ENCODE measurements at regions not wholly inside any gene's neighbourhood (a gene's known extent, or its start where the extent isn't known, plus 50 kb on each side); places are given as distances from the start of the nearest gene placed in this dataset.

DNA sequence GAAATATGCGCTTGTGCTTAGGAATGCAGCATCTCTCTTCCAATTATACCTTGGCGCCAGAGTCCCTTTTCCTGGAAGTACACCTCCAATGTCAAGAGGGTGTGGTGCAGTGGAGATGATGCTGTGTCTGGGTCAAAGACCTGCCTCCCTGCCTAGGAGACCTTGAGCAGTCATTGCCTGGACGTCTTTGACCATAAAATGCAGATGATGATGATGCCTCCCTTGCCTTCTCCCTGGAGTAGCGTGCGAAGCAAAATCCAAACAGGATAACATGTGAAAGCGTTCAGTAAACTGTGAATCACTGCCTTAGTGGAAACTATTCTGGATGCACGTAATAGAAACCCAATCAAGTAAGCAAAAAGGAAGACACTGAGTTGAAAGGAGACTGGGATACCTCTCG lies 97.4 kb upstream of the ARMC2 start:
- DNase-seq = peak in 1 of 7 donors; percentile 18
- TF ChIP-seq POLR2A (IDR thresholded peaks at IDR 0.05) = no peak
- TF ChIP-seq, protein P1, sequence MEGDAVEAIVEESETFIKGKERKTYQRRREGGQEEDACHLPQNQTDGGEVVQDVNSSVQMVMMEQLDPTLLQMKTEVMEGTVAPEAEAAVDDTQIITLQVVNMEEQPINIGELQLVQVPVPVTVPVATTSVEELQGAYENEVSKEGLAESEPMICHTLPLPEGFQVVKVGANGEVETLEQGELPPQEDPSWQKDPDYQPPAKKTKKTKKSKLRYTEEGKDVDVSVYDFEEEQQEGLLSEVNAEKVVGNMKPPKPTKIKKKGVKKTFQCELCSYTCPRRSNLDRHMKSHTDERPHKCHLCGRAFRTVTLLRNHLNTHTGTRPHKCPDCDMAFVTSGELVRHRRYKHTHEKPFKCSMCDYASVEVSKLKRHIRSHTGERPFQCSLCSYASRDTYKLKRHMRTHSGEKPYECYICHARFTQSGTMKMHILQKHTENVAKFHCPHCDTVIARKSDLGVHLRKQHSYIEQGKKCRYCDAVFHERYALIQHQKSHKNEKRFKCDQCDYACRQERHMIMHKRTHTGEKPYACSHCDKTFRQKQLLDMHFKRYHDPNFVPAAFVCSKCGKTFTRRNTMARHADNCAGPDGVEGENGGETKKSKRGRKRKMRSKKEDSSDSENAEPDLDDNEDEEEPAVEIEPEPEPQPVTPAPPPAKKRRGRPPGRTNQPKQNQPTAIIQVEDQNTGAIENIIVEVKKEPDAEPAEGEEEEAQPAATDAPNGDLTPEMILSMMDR (IDR thresholded peaks at IDR 0.05) = no peak
- peaks cover 6% of the 10 kb centered on the region for H3K27me3 ChIP-seq
- H3K4me1 ChIP-seq (replicated peaks in 1 of 2) = peaks cover 0 to 12% of the 10 kb centered on the region in 2 donors
- no peak overlapping the region for H3K27ac ChIP-seq
- no peak overlapping the region for H3K4me3 ChIP-seq
- H3K36me3 ChIP-seq (replicated peaks in 1 of 2) = no peaks in the 10 kb centered on the region
- H3K9me3 ChIP-seq (replicated peaks in 1 of 3) = no peaks in the 10 kb centered on the region
- 82 to 89% (median 87%) methylated on average over 8 of the region's 8 CpGs for WGBS, 4 donors
- intact Hi-C loops (cut with DNase I) = no loop called here

DNA sequence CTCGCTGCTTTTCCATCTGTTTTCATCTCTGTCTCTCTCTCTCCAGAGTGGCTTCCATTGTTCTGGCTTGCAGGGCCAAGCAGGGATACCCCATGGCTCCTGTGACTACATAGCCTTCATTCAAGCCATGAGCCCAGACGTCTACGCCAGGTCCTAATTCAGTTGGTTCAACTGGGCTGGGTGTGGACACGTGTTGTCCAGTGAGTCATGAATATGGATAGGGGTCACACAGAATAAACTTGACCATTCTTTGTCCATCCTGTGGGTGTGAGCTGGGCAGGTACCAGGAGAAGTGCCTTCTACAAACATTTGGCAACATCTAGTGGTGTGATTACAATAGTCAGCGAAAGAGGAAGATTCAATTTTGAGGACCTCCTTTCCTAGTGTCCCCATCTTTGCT lies 96.9 kb upstream of the ARMC2 start:
- Histone ChIP-seq H3K27me3 (peaks cover 6% of the 10 kb centered on the region), H3K9me3 (replicated peaks in 1 of 3) (no peaks in the 10 kb centered on the region), H3K36me3 (replicated peaks in 1 of 2) (no peaks in the 10 kb centered on the region), H3K27ac (no peak overlapping the region), H3K4me3 (no peak overlapping the region), H3K4me1 (replicated peaks in 1 of 2) (peaks cover 0 to 12% of the 10 kb centered on the region in 2 donors)
- TF ChIP-seq POLR2A (IDR thresholded peaks at IDR 0.05) = no peak
- TF ChIP-seq, protein P1 (IDR thresholded peaks at IDR 0.05) = no peak
- DNase-seq = peak in 1 of 7 donors; percentile 30
- intact Hi-C loops (cut with DNase I) = no loop called here
- 91 to 94% (median 91%) methylated on average over 5 of the region's 5 CpGs for WGBS, 4 donors

DNA sequence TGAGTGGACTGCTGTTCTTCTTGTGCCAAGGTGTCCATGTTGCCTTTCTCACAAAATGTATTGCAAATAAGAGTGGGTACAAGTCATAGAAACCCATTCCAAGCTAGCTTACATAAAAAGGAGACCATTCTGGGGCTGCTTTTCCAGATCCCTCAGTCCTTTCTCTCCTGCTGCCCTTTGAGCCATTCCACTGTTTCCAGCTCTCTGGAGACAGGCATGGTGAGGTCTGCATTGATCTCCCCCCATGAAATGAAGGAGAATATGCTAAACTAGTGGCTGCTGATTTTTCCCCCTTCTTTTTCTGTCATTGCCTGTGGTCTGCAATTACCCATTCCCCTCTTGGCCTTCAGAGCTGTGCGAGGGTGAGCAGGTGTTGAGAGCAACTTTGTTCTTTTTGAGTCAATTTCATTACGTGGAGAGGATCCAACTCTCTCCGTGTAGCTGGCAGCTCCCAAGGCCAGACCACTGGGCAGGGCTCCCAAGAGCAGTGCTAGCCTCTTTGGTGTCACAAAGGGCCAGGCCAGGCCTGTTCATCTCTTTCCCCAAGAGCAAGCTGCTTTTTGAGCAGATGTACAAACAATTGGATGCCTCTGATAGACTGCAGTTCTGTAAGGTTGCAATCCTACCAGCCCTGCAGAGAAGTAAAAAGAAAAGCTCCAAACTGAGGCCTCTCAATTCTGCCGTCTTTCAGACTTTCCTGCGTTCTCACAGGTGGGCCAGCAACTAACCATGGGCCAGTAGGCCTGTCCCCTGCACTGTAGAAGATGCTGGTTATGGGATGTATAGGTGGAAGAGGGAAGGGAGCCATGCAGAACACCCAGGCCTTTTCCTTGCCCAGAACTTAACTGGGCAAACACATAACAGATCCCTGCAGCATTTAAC lies 96.1 kb upstream of the ARMC2 start:
- no peak overlapping the region for H3K4me3 ChIP-seq
- H3K36me3 ChIP-seq (replicated peaks in 1 of 2) = no peaks in the 10 kb centered on the region
- TF ChIP-seq POLR2A (IDR thresholded peaks at IDR 0.05) = no peak
- TF ChIP-seq, protein P1 (IDR thresholded peaks at IDR 0.05) = no peak
- DNase-seq = peak; percentile 60 to 87 (median 85)
- intact Hi-C loops (cut with DNase I) = no loop called here
- no peak overlapping the region for H3K27ac ChIP-seq
- 52 to 58% (median 53%) methylated on average over 5 of the region's 5 CpGs for WGBS, 4 donors
- H3K27me3 ChIP-seq = peaks cover 10% of the 10 kb centered on the region
- no peaks in the 10 kb centered on the region for H3K9me3 ChIP-seq (replicated peaks in 1 of 3)
- peaks cover 0 to 12% of the 10 kb centered on the region in 2 donors for H3K4me1 ChIP-seq (replicated peaks in 1 of 2)

DNA sequence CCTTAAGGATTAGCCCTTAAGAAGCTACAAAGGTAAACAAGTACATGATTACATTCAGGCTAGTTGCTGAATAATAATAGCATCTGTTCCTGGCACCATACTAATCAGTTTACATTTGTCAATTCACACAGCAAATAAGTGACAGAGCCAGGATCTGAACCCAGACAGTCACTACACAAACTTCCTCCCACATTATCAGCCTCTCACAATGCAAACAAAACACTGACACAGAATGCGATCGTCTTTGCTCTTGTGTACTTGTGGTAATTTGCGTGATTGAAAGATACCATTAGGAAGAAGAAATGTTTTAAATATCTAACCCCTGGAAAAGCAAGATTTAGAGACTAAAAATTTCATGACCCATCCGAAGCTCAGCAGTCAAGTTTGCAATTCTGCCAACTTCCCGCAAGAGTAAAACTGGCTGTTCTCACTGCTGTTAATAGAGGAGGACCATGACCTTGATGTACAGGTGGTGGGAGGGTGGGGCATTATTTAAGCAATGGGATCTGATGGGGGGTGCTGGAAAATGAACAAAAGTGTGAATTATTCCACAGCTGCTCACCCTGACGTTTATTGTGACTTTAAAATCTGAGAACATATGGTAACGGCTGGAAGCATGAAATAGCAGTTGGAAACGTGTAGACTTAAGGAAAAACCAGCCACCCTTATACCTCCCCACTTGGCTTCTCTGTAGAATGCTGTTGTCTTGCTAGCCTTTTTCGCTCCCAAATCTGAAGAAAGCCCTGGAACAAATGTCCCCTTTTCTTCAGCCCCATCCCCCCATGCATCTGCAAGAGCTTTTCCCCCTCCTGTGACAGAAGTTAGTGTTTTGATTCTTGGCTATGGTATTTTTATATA lies 95.3 kb upstream of the ARMC2 start:
- Histone ChIP-seq H3K36me3 (replicated peaks in 1 of 2) (no peaks in the 10 kb centered on the region), H3K4me1 (replicated peaks in 1 of 2) (peaks cover 0 to 12% of the 10 kb centered on the region in 2 donors), H3K27me3 (peaks cover 11% of the 10 kb centered on the region), H3K4me3 (no peak overlapping the region), H3K27ac (no peak overlapping the region), H3K9me3 (replicated peaks in 1 of 3) (no peaks in the 10 kb centered on the region)
- intact Hi-C loops (cut with DNase I) = no loop called here
- TF ChIP-seq POLR2A (IDR thresholded peaks at IDR 0.05) = no peak
- TF ChIP-seq, protein P1 (IDR thresholded peaks at IDR 0.05) = no peak
- DNase-seq = peak in 1 of 7 donors; percentile 14
- 83 to 90% (median 87%) methylated on average over 9 of the region's 9 CpGs for WGBS, 4 donors
